Umbilical cord (tissue), 1 donor: ENCODE measurements at regions not wholly inside any gene's neighbourhood (a gene's known extent, or its start where the extent isn't known, plus 50 kb on each side); places are given as distances from the start of the nearest gene placed in this dataset.

Source experiments
- DNase-seq: peaks from one replicate; pipeline ENCODE4 v3.0.0-alpha.2; 2015; ENCODE audit warnings: low spot score

DNA sequence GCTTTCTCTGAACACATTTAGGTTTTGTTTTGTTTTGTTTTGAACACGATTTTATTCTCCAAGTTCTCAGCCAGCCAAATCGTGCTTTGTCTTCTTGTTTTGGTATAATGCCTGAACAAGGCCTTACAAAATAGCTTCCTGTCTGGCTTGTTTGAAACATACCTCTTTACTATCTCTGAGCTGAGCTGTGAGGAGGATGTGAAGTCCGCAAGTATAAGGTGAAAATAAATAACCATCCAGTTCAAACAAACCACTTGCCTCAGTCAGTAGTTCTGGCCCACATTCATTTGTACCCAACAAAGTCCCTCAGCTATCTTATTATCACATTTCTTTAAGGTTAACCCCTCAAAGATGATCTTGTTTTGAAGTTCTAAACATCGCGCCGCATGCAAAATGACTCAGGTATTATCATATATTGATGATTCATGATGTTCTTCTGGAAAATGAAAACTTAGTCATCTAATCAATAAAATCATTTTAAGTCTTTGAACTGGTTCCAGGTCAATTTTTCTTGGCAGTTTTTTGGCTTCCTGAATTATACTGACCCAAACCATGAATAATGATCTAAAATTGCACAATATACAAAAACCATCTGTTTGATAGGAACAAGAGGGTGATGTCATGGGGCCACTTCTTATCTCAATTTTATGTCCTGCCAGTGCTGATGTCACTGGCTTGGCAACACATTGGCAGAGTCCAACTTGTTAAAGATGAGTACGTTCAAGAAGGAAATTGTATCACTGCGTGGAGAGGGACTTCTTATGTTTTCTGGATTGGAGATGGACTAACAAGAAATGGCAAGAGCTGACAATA lies 694.3 kb downstream of the KCNJ2 start:
- DNase-seq = no peak

DNA sequence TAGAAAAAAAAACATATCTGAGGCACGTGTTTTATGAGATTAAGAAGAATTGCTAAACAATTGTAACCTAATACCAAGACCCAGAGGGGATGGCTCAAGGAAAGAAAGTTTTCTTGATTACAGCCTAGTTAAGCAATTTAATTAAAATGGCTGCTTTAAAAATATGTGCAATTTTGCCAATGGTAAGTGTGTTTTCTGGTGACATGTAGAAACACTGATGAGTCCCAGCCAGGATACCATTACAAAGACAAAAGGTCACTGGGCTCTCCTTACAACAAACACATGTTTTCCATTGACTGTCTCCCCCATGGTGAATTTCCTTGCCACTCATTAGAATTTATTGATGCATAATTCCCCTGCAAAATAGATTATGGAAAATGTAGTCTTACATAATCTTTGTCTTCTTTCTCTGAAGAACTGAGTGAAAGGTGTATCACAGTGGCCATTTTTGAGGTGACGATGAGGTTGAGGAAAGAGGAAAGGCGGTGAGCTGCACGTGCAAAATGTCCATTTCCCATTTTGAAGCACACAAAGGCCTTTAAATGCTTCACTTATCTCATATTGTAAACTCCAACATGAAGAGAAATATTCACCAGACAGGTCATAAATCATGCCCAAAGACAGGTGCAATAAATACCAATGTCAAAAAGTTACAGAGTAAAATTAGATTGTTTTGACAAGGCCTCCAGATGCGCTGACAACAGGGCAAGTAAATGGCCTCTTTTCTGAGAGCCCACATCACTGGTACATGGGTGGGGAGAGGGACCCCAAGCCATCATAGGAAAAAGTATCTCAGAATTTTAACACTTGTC lies 696.9 kb downstream of the KCNJ2 start:
- no peak for DNase-seq

DNA sequence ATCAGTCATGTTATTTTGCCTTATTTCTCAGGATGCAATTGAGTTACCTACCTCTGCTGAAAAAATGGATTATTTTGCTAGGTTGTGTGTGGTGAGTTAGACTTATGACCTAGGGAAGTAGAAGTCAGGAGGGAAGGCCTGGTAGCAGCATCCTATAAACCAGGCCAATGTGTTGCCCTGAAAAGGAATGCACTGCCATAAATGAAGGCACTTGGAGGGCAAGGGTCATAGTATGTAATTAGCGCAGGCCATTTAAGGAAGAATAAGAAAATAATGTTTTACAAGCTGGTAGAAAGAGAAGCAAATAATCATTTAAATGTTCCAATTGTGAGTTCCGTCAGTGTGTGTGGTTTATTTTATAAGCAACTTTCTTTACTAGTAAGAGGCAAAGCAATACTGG lies 698.8 kb downstream of the KCNJ2 start:
- no peak for DNase-seq

DNA sequence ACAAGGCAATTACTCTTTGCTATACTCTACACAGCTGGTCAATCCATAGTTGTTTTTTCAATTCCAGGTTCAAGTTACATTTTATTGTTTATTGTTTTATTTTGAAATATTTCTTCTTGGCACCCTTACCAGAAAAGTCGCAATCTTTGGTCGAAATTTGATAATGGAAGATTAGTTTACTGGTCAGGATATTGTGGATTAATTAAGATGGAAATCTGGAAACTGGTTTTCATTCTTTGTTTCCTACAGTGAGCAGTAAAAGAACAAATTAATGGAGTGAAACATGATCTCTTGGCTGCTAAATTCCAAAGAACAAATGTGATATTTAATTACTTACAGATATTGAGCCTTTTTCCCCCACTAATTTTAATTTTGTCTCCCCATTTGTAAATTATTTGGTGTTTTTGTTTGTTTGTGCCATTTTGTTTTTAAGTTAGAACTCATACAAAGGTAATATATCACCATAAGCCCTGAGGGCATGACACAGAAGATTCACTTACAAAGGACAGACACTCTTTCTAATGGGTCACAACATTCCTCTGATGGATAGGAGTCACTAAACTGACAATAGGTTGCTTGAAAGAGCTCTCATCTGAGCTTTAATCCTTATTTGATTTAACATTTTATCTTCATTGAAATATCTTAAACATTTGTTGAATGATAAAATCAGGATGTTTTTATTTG lies 700.2 kb downstream of the KCNJ2 start:
- no peak for DNase-seq

DNA sequence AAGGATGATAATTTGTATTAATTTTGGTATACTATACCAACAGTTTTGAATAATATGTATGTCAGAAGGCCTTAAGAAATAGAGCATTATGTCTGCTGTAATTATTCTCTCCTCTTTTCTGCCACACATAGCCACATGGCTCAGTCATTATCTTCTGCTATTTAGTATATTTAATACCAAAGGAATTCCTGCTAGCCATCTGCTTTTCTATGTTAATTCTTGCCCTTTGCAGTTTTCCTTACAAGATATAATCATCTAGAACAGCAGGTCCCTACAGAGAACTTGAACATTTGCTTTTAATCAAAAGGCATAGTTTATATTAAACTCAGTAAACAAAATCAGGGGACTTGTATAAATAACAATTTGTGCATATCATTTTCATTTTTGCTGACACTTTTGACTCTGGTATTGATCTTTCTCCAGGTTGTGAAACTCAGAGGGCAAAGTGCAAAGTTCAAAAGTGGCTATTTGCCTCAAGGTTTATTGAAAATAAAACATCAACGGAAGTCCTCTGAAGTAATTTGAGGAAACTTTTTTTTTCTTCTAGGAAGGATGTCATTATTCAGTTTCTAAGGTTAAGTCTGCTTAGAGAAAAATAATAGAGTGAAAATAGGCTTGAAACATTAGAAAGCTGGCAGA lies 702.0 kb downstream of the KCNJ2 start:
- DNase-seq = no peak

DNA sequence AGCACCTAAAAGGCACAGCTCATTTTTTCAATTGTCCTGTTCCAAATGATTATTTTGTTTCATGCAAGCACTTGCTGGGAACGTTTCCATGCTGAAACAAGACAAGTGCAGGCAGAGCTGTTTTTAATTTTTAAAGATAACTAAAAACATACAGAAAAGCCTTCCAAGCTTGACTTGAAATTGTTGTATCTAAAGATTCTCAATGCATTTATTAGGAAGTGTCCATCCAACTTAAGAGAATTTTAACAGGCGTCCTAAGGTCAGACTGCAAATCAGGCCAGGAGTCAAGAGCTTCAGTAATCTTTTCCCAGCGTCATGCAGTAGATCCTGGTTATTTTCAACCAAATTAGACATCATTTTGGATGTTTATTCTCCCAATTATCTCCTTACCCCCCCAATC lies 702.8 kb downstream of the KCNJ2 start:
- DNase-seq = no peak

DNA sequence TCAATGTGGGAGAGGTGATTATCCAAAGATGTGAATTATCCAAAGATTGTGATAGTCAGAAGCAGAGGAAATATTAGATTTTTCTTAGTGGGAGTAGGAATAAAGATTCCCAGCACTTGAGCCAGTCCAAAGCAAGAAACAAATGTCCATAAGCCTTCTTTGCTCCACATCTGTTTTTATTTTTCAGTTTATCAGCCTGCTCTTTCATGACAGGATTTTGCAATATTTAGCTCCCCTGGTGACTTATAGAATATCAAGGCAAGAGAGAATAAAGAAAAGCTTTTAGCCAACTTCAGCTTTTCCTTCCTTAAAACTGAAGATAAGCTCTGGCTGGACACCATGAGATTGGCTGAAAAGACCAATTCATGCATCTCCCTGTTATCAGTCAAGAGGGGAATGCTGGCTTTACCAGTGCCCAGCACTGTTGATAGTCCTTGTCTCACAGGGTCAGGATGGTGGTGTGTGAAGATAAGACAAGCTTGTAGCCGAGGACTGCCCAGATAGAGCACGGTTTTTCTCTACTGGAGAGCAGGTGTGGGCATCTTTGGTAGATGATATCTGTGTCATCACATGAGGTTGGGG lies 706.5 kb downstream of the KCNJ2 start:
- DNase-seq = peak; percentile 89

DNA sequence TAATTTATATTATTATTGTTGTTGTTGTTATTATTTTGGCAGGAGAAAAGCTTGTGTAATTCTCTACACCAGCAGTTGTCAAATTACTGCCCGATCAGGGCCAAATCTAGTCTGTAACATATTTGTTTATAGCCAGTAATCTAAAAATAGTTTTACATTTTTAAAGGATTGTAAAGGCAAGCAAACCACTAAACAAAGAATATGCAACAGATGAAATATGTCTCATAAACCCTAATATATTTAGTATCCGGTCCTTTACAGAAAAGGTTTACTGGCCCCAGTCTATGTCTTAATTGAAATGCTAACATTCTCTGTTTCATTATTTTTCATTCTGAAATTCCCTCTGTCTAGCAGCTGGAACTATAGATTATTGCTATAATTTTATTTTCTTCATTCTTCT lies 709.5 kb downstream of the KCNJ2 start:
- no peak for DNase-seq

DNA sequence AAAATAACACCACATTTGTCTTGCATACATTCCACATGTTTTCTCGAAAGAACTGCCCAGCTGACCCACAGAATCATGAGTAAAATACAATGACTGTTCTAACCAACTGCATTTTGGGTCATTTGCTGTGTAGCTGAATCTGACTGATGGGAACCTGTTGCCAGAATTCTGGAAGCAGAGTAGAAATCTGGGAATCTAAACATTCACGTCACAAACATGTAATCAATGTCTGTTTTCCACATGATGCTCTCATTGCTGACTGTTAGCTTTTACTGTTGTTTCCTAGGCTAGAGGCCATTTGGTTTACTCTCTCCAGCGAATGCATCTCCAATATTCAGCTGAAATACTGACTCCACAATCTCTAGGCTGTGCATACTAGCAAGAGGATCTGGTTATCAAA lies 710.1 kb downstream of the KCNJ2 start:
- no peak for DNase-seq

DNA sequence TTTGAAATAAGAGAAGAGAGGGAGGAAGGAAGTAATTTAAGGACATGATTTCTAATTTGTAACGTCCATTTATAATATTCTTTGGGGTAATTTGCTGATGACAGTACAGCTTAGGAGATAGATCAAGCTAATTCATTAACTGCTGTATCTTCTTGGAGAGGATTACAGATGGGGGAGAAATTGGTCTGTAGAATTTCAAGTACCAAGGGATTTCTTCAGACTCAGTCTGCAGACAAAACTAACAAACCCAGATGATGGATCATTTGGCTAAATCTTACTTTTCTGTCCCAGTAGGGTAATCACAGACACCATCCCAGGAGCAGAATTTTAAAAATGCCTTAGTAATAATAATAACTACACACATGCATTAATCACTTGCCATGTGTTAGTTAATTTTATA lies 711.8 kb downstream of the KCNJ2 start:
- DNase-seq = no peak

DNA sequence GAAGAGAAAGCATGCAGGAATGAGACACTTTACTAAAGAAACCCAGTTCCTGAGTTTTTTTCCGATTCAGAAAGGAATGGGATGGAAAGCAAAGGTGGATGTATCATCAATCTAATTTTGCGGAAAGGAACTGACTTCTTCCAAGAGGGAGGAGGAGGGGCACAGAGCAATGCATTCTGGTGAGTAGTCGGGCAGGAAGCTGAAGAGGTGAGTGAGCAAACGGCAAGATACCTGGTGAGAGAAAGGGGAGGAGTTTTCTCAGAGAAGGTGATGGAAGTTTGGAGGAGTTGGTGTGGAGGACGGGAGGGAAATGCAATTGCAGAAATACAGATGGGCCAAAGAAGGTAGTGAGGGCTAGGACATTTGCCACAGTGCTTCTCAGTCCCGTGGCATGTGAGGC lies 713.2 kb downstream of the KCNJ2 start:
- no peak for DNase-seq

DNA sequence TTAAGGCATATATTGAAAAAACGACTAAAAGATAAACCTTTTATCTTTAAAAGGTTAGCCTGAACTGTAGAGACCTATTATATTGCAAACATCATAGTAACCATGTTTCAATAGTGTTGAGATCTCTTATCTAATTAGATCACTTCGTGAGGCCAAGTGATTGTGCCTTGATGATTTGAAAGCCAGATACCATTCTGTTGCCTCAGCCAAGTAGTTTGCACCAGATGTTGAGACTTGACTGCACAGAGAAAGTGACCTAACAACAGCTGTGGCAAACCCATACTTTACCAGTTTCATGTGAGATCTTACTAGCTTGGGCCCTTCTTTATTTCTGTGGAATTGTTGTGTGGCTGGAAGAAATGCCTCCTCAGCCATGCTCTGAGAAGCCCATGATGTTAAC lies 717.3 kb downstream of the KCNJ2 start:
- no peak for DNase-seq

DNA sequence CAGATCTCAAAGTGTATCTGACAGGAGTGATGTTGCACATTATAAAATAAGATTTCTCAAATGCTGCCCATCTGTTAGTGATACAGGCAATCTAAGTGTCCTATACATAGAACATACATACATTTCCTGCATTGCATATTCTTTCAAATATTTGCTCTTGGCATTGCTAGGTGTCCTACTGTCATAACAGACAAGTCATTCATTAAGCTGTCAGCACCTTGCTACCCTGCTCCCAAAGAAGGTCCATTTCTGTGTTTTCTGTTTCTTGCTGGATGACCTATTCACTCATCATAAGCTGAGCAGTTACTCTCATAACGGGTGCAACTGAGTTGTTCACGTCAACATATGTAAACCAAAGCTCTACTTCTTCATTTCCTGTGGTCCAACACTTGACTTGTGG lies 719.0 kb downstream of the KCNJ2 start:
- DNase-seq = no peak

DNA sequence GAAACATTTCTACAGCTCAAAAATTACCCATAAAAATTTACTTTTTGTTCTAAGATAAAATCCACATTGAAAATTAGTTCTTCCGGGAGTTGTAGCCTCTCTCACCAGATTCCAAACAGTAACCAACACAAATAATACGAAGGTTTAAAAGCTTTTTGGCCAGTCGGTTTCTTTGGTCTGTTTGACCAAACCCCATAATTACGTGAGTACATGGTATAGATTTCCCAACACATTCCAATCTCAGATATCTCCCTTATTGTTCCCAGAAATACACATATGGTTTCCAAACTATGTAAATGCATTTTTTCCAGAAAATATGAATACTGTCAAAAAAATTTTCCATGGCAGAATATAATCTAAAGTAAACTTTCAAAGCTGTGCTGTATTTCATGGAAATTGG lies 722.0 kb downstream of the KCNJ2 start:
- no peak for DNase-seq

DNA sequence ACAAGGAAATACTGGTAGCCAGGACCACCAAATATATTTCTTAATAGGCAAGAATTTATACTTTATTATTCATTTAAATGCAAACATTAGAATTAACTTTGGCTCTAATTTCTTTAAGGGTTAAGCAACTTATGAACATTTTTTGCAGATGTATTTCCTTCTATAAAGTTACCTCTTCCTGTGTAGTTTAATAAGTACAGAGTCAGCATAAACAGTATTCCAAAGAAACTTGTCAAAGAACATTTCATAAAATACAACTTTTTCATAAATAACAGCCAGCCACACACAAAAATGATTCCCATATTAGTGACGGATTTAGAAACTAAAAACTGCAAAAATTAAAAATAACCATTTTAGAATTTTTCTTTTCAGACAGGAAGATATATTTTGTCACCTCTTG lies 723.2 kb downstream of the KCNJ2 start:
- DNase-seq = no peak

DNA sequence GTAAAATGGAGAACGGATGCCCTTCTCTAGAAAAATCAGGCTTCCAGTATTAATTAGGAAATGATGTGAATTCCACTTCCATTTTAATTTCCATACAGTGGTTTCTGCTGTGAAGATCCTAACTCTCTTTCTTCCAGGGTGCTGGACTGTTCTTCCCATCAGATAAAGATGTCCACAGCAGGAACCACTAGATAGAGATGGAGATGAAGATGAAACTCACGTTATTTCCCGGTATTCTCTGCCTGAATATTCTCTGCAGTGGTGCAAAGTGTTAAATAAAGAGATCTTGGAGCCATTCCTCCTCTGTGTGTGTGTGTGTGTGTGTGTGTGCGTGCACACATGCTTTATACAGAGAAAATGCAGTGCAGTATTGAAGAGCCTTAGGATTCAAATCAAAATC lies 727.5 kb downstream of the KCNJ2 start:
- DNase-seq = no peak

DNA sequence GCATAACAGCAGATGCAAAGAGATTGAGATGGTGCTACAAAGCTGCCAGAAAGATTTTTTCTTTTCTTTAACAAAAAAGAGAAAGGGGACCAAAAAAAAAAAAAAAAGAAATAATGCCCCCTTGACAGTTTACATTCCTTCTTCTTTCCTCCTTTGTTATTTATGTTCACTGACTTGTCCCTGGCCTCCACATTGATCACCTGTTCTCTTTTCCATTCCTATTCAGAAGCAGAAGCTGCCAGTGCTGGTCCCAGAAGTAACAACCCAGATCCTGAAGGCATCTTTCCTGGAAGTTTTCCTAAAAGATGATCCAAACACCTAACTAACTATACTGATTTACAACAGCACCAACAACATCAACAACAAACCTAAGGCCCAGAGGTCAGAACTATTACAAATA lies 728.1 kb downstream of the KCNJ2 start:
- DNase-seq = no peak

DNA sequence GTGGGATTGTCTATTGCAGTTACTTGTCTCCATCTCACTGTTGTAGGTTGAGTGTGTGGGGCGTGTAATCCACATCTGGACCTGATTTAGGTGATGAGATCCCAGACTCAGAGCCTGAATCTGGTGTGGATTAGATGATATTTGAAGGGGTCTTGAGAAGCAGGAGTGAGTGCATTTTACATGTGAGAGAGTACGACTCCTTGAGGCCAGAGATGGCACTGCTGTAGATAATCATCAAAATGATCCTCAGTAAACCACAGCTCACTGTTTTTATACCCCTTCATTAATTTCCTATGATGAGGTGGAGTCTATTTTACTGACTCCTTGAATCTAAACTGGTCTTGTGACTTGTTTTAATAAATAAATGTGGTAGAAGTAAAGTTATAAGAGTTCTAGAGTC lies 732.5 kb downstream of the KCNJ2 start:
- DNase-seq = no peak

DNA sequence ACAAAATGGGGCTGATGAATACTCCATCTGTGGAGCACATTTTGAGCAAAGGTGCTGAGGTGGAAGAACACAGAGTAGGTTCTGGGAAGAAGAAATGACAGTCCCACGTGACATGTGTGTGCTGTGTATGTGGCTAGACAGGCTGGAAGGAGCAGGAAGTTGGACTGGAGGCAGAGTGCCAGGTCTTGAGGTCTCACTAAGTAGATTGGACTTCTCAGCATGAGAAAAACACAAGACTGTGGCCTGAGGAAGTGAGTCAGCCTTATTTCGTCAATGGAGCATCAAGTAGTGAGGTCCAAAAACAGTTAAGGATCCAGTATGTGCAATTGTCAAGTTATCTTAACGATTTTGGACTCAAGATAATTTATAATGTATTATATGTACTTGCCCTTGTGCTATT lies 736.5 kb downstream of the KCNJ2 start:
- DNase-seq = peak; percentile 7

DNA sequence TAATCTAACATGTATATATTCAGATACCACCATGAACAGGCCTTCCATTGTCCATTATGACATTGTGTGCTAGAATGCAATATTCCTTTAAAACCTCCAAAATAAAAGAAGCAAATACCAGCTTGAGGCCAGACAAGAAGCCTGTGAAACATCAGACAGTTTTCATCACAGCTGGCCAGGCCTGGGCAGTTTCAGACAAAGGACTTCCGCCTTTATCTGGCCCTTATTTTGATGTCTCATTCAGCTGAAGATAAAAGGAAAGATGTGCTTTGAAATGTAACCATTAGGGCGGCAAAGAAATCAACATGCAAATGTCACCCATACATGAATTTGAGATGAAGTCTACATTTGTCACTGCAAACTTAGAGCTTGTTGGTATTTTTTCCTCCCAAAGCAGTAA lies 737.5 kb downstream of the KCNJ2 start:
- peak; percentile 65 for DNase-seq

DNA sequence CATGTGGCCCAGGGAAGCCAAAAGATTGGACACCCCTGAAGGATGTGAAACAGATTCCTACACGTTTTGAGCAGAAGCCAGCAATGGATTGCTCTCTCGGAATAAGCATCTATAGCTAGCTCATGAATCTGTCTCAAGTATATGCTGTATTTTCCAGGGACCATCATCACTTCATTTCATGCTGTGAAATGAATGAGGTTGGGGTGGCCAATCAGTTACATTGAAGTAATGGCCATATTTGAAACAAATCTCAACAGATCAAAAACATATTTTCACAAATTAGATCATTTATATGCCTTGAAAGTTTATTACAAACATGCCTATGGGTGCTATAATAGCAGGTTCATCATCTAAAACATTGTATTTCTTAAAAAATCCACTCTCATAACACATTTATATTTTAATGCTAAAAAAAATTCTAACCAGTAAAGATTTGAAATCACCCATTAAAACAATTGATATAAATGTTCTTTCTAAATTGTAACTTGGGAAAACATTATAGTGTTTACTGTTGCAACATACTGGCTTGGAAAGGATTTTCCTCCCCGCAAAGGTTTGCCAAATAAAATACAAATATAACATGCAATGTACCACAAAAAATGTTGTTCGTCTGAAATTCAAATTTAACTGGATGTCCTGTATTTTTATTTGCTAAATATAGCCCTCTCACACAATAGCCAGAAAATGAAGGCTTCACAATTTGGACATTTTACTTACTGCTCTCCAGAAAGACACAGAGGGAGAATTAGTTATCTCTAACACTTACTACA lies 743.6 kb downstream of the KCNJ2 start:
- no peak for DNase-seq
